DOHH2 (cell line): ENCODE measurements at regions not wholly inside any gene's neighbourhood (a gene's known extent, or its start where the extent isn't known, plus 50 kb on each side); places are given as distances from the start of the nearest gene placed in this dataset.

ENCODE experiments used
- H3F3A ChIP-seq: fragments of 200-600 bp; sonication (generic), shearing (Covaris generic); 2 replicates; pipeline ENCODE4 v1.6.0; 2016; ENCODE audit warnings: antibody characterized with exemption, mild to moderate bottlenecking; ENCODE audit not compliant: control insufficient read depth, insufficient read depth
- H3K27ac ChIP-seq: fragments of 200-600 bp; sonication (generic); 2 replicates; pipeline ENCODE4 v1.5.1; 2014; ENCODE audit warnings: low read depth, mild to moderate bottlenecking, low read length, moderate library complexity
- H3K27me3 ChIP-seq: fragments of 200-600 bp; sonication (generic); 2 replicates; pipeline ENCODE4 v1.6.1; 2014; ENCODE audit warnings: mild to moderate bottlenecking, low read length, mixed read lengths; ENCODE audit not compliant: control insufficient read depth
- H3K36me3 ChIP-seq: fragments of 200-600 bp; sonication (generic); 2 replicates; pipeline ENCODE4 v1.6.1; 2014; ENCODE audit warnings: mild to moderate bottlenecking, low read length, moderate library complexity, mixed read lengths; ENCODE audit not compliant: control insufficient read depth
- H3K4me1 ChIP-seq: fragments of 200-600 bp; sonication (generic); 2 replicates; pipeline ENCODE4 v1.6.1; 2014; ENCODE audit warnings: mild to moderate bottlenecking, low read length, mixed read lengths; ENCODE audit not compliant: control insufficient read depth
- H3K4me2 ChIP-seq: fragments of 200-600 bp; sonication (generic); 2 replicates; pipeline ENCODE4 v1.6.0; 2014; ENCODE audit warnings: mild to moderate bottlenecking, low read length, moderate library complexity
- H3K4me3 ChIP-seq: fragments of 200-600 bp; sonication (generic); 2 replicates; pipeline ENCODE4 v1.5.1; 2014; ENCODE audit warnings: mild to moderate bottlenecking, low read length, mixed read lengths
- H3K79me2 ChIP-seq: fragments of 200-600 bp; sonication (generic); 2 replicates; pipeline ENCODE4 v1.6.1; 2014; ENCODE audit warnings: mild to moderate bottlenecking, low read length, mixed read lengths; ENCODE audit not compliant: control insufficient read depth
- H3K9me2 ChIP-seq: fragments of 200-600 bp; sonication (generic); replicated peaks from 2 replicates; pipeline ENCODE4 v1.6.1; 2014; ENCODE audit warnings: mild to moderate bottlenecking, low read length, mixed read lengths; ENCODE audit not compliant: control insufficient read depth
- H3K9me3 ChIP-seq: fragments of 200-600 bp; sonication (generic); 2 replicates; pipeline ENCODE4 v1.6.1; 2014; ENCODE audit warnings: antibody characterized with exemption, low read length, mixed read lengths; ENCODE audit not compliant: control insufficient read depth, insufficient read depth
- H4K20me1 ChIP-seq: fragments of 200-600 bp; sonication (generic); 2 replicates; pipeline ENCODE4 v1.6.0; 2014; ENCODE audit warnings: low read depth, mild to moderate bottlenecking, antibody characterized with exemption, low read length, moderate library complexity; ENCODE audit not compliant: control insufficient read depth, insufficient read depth
- EZH2phosphoT487 ChIP-seq: fragments of 200-600 bp; sonication (generic); IDR thresholded peaks from 2 replicates; pipeline ENCODE4 v1.6.1; 2017; ENCODE audit warnings: borderline replicate concordance, mild to moderate bottlenecking, antibody characterized with exemption, low read length, moderate library complexity, mixed read lengths
- TF ChIP-seq, protein P1 (sequence below): fragments of 200-600 bp; sonication (generic); IDR thresholded peaks from one replicate; pipeline ENCODE4 v1.5.1; 2014; ENCODE audit warnings: antibody characterized with exemption, mild to moderate bottlenecking, low read depth, low read length; ENCODE audit not compliant: poor library complexity, severe bottlenecking

DNA sequence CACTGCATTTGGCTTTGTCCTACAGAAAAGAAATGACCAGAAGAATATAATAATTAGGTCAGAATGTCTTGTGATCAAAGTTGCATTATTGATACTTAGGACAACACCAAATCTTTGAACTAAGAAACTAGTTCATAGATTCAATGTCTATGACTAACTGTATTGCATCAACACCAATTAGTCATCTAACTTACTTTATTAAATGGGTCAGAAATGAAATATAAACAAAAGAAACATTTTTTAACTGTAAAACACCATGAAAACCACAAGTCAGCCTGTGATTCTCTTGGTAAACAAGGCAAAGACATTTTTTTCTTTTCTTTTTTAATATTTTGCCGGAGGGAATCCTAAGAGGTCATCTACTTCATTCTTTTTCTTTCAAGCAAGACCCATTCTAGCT, 114.1 kb upstream of the HDDC2 start:
- Histone ChIP-seq H3F3A (no peaks in the 10 kb centered on the region), H3K27ac (no peak overlapping the region), H3K4me1 (no peaks in the 10 kb centered on the region), H3K9me2 (no peaks in the 10 kb centered on the region), H3K79me2 (no peaks in the 10 kb centered on the region), H3K27me3 (no peaks in the 10 kb centered on the region), H3K36me3 (no peaks in the 10 kb centered on the region), H4K20me1 (no peaks in the 10 kb centered on the region), H3K4me3 (no peak overlapping the region), H3K9me3 (no peaks in the 10 kb centered on the region), H3K4me2 (no peak overlapping the region)
- no peak for TF ChIP-seq EZH2phosphoT487
- TF ChIP-seq, protein P1, sequence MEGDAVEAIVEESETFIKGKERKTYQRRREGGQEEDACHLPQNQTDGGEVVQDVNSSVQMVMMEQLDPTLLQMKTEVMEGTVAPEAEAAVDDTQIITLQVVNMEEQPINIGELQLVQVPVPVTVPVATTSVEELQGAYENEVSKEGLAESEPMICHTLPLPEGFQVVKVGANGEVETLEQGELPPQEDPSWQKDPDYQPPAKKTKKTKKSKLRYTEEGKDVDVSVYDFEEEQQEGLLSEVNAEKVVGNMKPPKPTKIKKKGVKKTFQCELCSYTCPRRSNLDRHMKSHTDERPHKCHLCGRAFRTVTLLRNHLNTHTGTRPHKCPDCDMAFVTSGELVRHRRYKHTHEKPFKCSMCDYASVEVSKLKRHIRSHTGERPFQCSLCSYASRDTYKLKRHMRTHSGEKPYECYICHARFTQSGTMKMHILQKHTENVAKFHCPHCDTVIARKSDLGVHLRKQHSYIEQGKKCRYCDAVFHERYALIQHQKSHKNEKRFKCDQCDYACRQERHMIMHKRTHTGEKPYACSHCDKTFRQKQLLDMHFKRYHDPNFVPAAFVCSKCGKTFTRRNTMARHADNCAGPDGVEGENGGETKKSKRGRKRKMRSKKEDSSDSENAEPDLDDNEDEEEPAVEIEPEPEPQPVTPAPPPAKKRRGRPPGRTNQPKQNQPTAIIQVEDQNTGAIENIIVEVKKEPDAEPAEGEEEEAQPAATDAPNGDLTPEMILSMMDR, result no peak

- no peaks in the 10 kb centered on the region for H3F3A ChIP-seq
- no peaks in the 10 kb centered on the region for H3K79me2 ChIP-seq
- no peaks in the 10 kb centered on the region for H4K20me1 ChIP-seq
- TF ChIP-seq, protein P1, result no peak
- TF ChIP-seq EZH2phosphoT487, result no peak
- no peaks in the 10 kb centered on the region for H3K27me3 ChIP-seq
- H3K36me3 ChIP-seq, result no peaks in the 10 kb centered on the region
- no peak overlapping the region for H3K4me3 ChIP-seq
- no peaks in the 10 kb centered on the region for H3K9me2 ChIP-seq
- H3K4me2 ChIP-seq, result no peak overlapping the region
- no peaks in the 10 kb centered on the region for H3K4me1 ChIP-seq
- no peaks in the 10 kb centered on the region for H3K9me3 ChIP-seq
- no peak overlapping the region for H3K27ac ChIP-seq
These were observed 120.1 kb upstream of the HDDC2 start for GRCh38 chr6:125421836-125422235.

DNA sequence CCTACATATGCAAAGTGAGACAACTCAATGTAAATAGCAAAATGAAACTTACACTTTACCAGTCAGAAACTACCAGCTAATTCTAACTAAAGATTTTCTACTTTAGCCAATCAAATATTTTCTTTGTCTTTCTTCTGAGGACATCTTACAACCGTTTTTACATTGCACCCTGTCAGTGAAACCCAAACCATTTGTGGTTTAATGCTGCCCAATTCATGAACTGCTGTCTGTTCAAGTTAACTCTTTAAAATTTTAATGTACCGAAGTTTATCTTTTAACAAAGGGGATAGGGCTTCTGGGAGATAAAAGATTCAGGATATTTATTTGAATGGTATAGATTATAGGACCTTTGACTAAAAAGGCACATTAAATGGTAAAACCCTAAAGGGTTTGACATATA, 121.3 kb upstream of the HDDC2 start:
- Histone ChIP-seq H3K79me2 (no peaks in the 10 kb centered on the region), H4K20me1 (no peaks in the 10 kb centered on the region), H3K36me3 (no peaks in the 10 kb centered on the region), H3K9me3 (no peaks in the 10 kb centered on the region), H3K27me3 (no peaks in the 10 kb centered on the region), H3K4me1 (no peaks in the 10 kb centered on the region), H3F3A (no peaks in the 10 kb centered on the region), H3K9me2 (no peaks in the 10 kb centered on the region), H3K27ac (no peak overlapping the region), H3K4me2 (no peak overlapping the region), H3K4me3 (no peak overlapping the region)
- TF ChIP-seq EZH2phosphoT487, result no peak
- TF ChIP-seq, protein P1, result no peak

DNA sequence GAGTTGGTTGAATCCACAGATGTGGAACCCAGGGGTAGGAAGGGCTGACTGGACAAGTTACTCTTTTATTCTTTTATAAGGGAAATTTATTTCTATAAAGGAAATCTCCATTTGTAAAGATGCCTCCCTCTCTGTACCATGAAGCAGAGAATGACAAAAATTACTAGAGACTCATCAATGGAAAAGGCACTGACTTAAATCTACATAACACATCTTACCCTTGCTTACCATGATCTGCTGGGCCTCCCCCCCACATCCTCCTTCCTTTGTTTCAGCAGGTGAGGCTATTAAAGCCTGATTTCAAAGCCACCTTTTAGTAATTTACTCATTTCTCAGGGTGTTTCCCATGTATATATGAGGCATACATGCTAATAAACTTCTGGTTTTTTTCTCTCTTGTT, 130.2 kb upstream of the HDDC2 start:
- Histone ChIP-seq H3K27me3 (no peaks in the 10 kb centered on the region), H3K9me3 (no peaks in the 10 kb centered on the region), H3K79me2 (no peaks in the 10 kb centered on the region), H3K27ac (no peak overlapping the region), H3K9me2 (no peaks in the 10 kb centered on the region), H3K4me1 (peaks cover 9% of the 10 kb centered on the region), H4K20me1 (no peaks in the 10 kb centered on the region), H3K36me3 (no peaks in the 10 kb centered on the region), H3K4me2 (no peak overlapping the region), H3K4me3 (no peak overlapping the region), H3F3A (no peaks in the 10 kb centered on the region)
- TF ChIP-seq EZH2phosphoT487, result no peak
- TF ChIP-seq, protein P1, result no peak
